SKM-1 treated with dmso at 0.1 percent for 144 hours (cell line): ENCODE measurements at regions not wholly inside any gene's neighbourhood (a gene's known extent, or its start where the extent isn't known, plus 50 kb on each side); places are given as distances from the start of the nearest gene placed in this dataset.
"Not testable (repeated sequence)": the region's sequence is repeated elsewhere in the genome, so short reads cannot be mapped to it uniquely, and the experiment has no call there.

Source experiments
- DNase-seq: peaks from one replicate; lab custom pipeline; 2025; ENCODE audit not compliant: unreplicated experiment; lab: John Stamatoyannopoulos, UW

GRCh38 chr6:78383968-78384367, 483.4 kb upstream of the IRAK1BP1 start:
- DNase-seq: no peak

- DNase-seq: not testable (repeated sequence)
Observed at GRCh38 chr6:78386854-78387253, 480.5 kb upstream of the IRAK1BP1 start.

- DNase-seq: no peak
Observed at GRCh38 chr6:78390066-78390465, 477.3 kb upstream of the IRAK1BP1 start.

GRCh38 chr6:78397499-78397898, 469.9 kb upstream of the IRAK1BP1 start:
- no peak for DNase-seq

- no peak for DNase-seq
Observed at GRCh38 chr6:78398292-78398691, 469.1 kb upstream of the IRAK1BP1 start.

- DNase-seq: no peak
Observed at GRCh38 chr6:78400076-78400475, 467.3 kb upstream of the IRAK1BP1 start.

- no peak for DNase-seq
Observed at GRCh38 chr6:78427386-78427785, 440.0 kb upstream of the IRAK1BP1 start.

GRCh38 chr6:78430521-78430920, 436.8 kb upstream of the IRAK1BP1 start:
- DNase-seq: no peak

- DNase-seq: no peak
Observed at GRCh38 chr6:78435671-78436070, 431.7 kb upstream of the IRAK1BP1 start.

- DNase-seq: peak; percentile 23
Observed at GRCh38 chr6:78436335-78436734, 431.0 kb upstream of the IRAK1BP1 start.

GRCh38 chr6:78438135-78438534, 429.2 kb upstream of the IRAK1BP1 start:
- no peak for DNase-seq

- no peak for DNase-seq
Observed at GRCh38 chr6:78460711-78461110, 406.6 kb upstream of the IRAK1BP1 start.

- DNase-seq: no peak
Observed at GRCh38 chr6:78462728-78463127, 404.6 kb upstream of the IRAK1BP1 start.

GRCh38 chr6:78465059-78465634, 402.2 kb upstream of the IRAK1BP1 start:
- no peak for DNase-seq

GRCh38 chr6:78476561-78476960, 390.8 kb upstream of the IRAK1BP1 start:
- DNase-seq: no peak

GRCh38 chr6:78482801-78483552, 384.4 kb upstream of the IRAK1BP1 start:
- no peak for DNase-seq

- DNase-seq: no peak
Observed at GRCh38 chr6:78483553-78484197, 383.7 kb upstream of the IRAK1BP1 start.

- no peak for DNase-seq
Observed at GRCh38 chr6:78484198-78485064, 382.9 kb upstream of the IRAK1BP1 start.

- DNase-seq: no peak
Observed at GRCh38 chr6:78487401-78487800, 379.9 kb upstream of the IRAK1BP1 start.

GRCh38 chr6:78489874-78490273, 377.5 kb upstream of the IRAK1BP1 start:
- DNase-seq: no peak

- DNase-seq: no peak
Observed at GRCh38 chr6:78492351-78493017, 374.9 kb upstream of the IRAK1BP1 start.
